ENCODE measurements at regions not wholly inside any gene's neighbourhood (a gene's known extent, or its start where the extent isn't known, plus 50 kb on each side); places are given as distances from the start of the nearest gene placed in this dataset.

DNA sequence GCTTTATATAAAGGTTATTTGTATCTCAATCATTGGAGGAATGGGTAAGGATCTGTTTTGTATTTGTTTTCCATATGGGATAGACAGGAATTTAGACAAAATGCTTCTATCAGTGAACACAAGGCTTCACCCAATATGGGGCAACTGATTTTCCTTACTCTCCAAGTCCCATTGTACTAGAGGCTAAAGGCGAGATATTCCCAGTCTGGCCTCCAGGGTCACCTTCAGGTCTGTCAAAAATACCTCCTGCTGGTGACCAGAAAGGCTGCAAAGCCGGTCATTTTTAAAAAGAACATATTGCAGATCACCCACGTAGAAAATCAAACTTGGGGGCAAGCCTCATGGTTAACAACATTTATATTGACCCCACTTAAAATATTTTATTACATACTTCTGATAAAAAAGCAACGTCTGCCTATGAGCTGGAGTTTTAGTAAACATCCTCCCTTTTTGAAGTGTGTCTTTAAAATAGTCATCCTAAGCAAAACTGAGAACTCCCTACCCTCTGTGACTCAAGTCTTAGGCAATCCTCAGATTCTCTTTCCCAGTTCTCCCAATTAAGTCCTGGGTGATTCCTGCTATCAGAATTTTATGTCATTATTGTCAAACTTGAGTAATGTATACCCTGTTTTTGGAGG lies 276.6 kb downstream of the MREG start:
- TF ChIP-seq ZNF396 (CRISPR knock-in tag; IDR thresholded peaks at IDR 0.05; ENCODE audit: borderline replicate concordance), result no peak
- TF ChIP-seq CTCF (IDR thresholded peaks at IDR 0.05), result no peak
- no peak for TF ChIP-seq CREB1 (CRISPR knock-in tag; IDR thresholded peaks at IDR 0.05)
- no peak for TF ChIP-seq SP1 (CRISPR knock-in tag; conservative IDR thresholded peaks at IDR 0.05)
- no peak for TF ChIP-seq TCF7 (CRISPR knock-in tag; IDR thresholded peaks at IDR 0.05; ENCODE audit: low read depth)
- TF ChIP-seq GABPB1 (CRISPR knock-in tag; IDR thresholded peaks at IDR 0.05), result no peak
- TF ChIP-seq, protein P1, sequence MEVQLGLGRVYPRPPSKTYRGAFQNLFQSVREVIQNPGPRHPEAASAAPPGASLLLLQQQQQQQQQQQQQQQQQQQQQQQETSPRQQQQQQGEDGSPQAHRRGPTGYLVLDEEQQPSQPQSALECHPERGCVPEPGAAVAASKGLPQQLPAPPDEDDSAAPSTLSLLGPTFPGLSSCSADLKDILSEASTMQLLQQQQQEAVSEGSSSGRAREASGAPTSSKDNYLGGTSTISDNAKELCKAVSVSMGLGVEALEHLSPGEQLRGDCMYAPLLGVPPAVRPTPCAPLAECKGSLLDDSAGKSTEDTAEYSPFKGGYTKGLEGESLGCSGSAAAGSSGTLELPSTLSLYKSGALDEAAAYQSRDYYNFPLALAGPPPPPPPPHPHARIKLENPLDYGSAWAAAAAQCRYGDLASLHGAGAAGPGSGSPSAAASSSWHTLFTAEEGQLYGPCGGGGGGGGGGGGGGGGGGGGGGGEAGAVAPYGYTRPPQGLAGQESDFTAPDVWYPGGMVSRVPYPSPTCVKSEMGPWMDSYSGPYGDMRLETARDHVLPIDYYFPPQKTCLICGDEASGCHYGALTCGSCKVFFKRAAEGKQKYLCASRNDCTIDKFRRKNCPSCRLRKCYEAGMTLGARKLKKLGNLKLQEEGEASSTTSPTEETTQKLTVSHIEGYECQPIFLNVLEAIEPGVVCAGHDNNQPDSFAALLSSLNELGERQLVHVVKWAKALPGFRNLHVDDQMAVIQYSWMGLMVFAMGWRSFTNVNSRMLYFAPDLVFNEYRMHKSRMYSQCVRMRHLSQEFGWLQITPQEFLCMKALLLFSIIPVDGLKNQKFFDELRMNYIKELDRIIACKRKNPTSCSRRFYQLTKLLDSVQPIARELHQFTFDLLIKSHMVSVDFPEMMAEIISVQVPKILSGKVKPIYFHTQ (CRISPR knock-in tag; IDR thresholded peaks at IDR 0.05), result no peak
- TF ChIP-seq, protein P2, sequence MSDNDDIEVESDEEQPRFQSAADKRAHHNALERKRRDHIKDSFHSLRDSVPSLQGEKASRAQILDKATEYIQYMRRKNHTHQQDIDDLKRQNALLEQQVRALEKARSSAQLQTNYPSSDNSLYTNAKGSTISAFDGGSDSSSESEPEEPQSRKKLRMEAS (CRISPR knock-in tag; IDR thresholded peaks at IDR 0.05), result no peak
- TF ChIP-seq FOXP1 (CRISPR knock-in tag; IDR thresholded peaks at IDR 0.05; ENCODE audit: borderline replicate concordance), result no peak
- no peak for TF ChIP-seq FOXP4 (CRISPR knock-in tag; IDR thresholded peaks at IDR 0.05)
